ENCODE measurements at regions not wholly inside any gene's neighbourhood (a gene's known extent, or its start where the extent isn't known, plus 50 kb on each side); places are given as distances from the start of the nearest gene placed in this dataset.

- H3K4me1 ChIP-seq (ENCODE audit: control insufficient read depth, extremely low read depth, insufficient read depth, low read length) = no peaks in the 10 kb centered on the region
- DNase-seq (ENCODE audit: low read depth, low spot score) (no peak), FAIRE-seq (no peak)
- TF ChIP-seq EZH2 (IDR thresholded peaks at IDR 0.05; ENCODE audit: low read length) = no peak
- TF ChIP-seq, protein P1, sequence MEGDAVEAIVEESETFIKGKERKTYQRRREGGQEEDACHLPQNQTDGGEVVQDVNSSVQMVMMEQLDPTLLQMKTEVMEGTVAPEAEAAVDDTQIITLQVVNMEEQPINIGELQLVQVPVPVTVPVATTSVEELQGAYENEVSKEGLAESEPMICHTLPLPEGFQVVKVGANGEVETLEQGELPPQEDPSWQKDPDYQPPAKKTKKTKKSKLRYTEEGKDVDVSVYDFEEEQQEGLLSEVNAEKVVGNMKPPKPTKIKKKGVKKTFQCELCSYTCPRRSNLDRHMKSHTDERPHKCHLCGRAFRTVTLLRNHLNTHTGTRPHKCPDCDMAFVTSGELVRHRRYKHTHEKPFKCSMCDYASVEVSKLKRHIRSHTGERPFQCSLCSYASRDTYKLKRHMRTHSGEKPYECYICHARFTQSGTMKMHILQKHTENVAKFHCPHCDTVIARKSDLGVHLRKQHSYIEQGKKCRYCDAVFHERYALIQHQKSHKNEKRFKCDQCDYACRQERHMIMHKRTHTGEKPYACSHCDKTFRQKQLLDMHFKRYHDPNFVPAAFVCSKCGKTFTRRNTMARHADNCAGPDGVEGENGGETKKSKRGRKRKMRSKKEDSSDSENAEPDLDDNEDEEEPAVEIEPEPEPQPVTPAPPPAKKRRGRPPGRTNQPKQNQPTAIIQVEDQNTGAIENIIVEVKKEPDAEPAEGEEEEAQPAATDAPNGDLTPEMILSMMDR (optimal IDR thresholded peaks at IDR 0.05 in 1 of 3, IDR thresholded peaks at IDR 0.05 in 1 of 3, conservative IDR thresholded peaks at IDR 0.05 in 1 of 3; ENCODE audit: extremely low read depth in 1 of 3, insufficient read depth in 2 of 3, low read length in 3 of 3) = no peak
- dilution Hi-C loops (cut with MboI; ENCODE audit: extremely low pct_ligation_motif_present, low sequenced_read_pairs) = no loop called here
- H2AFZ ChIP-seq (ENCODE audit: control insufficient read depth, low read length) = no peak overlapping the region
- no peak overlapping the region for H3K27ac ChIP-seq (ENCODE audit: control insufficient read depth, insufficient read depth, low read length)
- H3K9me3 ChIP-seq (ENCODE audit: control insufficient read depth, low read depth, low read length) = peaks cover 6% of the 10 kb centered on the region
- no peaks in the 10 kb centered on the region for H3K36me3 ChIP-seq (ENCODE audit: control insufficient read depth in 2 of 2, extremely low read depth in 1 of 2, insufficient read depth in 2 of 2, low read length in 2 of 2)
- no peak overlapping the region for H3K4me3 ChIP-seq (ENCODE audit: control insufficient read depth in 2 of 3, extremely low read depth in 1 of 3, insufficient read depth in 2 of 3, low read depth in 1 of 3, low read length in 3 of 3)
- H4K20me1 ChIP-seq (ENCODE audit: control insufficient read depth, extremely low read depth, insufficient read depth, low read length) = no peaks in the 10 kb centered on the region
- H3K9me1 ChIP-seq (ENCODE audit: control insufficient read depth, extremely low read depth, insufficient read depth, low read length) = no peaks in the 10 kb centered on the region
- H3K4me2 ChIP-seq (ENCODE audit: control insufficient read depth, extremely low read depth, insufficient read depth, low read depth, low read length) = no peak overlapping the region
- peaks cover 2% of the 10 kb centered on the region for H3K27me3 ChIP-seq (ENCODE audit: control insufficient read depth, extremely low read depth, insufficient read depth, low read length)
- no peak overlapping the region for H3K9ac ChIP-seq (ENCODE audit: control insufficient read depth, extremely low read depth, insufficient read depth, low read length)
- H3K79me2 ChIP-seq (ENCODE audit: control insufficient read depth, insufficient read depth, low read length) = no peaks in the 10 kb centered on the region
These were observed 86.4 kb downstream of the IER5 start for GRCh38 chr1:181174861-181175260.

DNA sequence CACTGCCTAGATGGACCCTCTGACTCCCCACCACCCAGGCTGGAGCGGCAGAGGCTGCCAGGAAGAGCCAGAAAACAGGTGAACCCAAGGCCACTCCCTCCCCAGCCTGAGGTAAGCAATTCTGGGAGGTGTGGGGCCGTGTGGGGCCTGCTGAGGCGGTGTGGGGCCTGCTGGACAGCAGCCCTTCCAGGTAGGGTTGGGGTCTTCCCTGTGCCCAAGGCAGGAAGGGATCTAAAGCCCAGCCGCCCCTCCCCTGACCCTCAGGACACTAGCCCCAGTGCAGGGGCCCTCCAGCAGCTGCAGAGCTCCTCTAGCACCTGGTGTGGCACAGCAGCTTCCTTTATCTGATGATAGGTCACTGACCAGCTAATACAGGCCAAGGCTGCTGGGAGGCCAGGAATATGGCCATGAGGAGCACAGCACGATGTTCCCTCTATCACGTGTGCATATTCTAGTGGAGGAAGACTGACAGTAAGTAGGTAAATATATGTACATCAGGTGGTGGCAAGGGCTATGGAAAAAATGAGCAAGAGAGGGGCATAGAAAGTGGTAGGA is 86.9 kb downstream of the IER5 start:
- DNase-seq (ENCODE audit: low read depth, low spot score) = no peak
- H3K9me1 ChIP-seq (ENCODE audit: control insufficient read depth, extremely low read depth, insufficient read depth, low read length) = no peaks in the 10 kb centered on the region
- no peak for TF ChIP-seq EZH2 (IDR thresholded peaks at IDR 0.05; ENCODE audit: low read length)
- TF ChIP-seq, protein P1 (optimal IDR thresholded peaks at IDR 0.05 in 1 of 3, IDR thresholded peaks at IDR 0.05 in 1 of 3, conservative IDR thresholded peaks at IDR 0.05 in 1 of 3; ENCODE audit: extremely low read depth in 1 of 3, insufficient read depth in 2 of 3, low read length in 3 of 3) = no peak

More for the DNA sequence above, 86.9 kb downstream of the IER5 start:
- Histone ChIP-seq H3K9me3 (ENCODE audit: control insufficient read depth, low read depth, low read length) (peaks cover 6% of the 10 kb centered on the region), H3K79me2 (ENCODE audit: control insufficient read depth, insufficient read depth, low read length) (no peaks in the 10 kb centered on the region), H3K27me3 (ENCODE audit: control insufficient read depth, extremely low read depth, insufficient read depth, low read length) (peaks cover 7% of the 10 kb centered on the region), H3K4me3 (ENCODE audit: control insufficient read depth in 2 of 3, extremely low read depth in 1 of 3, insufficient read depth in 2 of 3, low read depth in 1 of 3, low read length in 3 of 3) (no peak overlapping the region), H3K4me2 (ENCODE audit: control insufficient read depth, extremely low read depth, insufficient read depth, low read depth, low read length) (no peak overlapping the region), H3K4me1 (ENCODE audit: control insufficient read depth, extremely low read depth, insufficient read depth, low read length) (no peaks in the 10 kb centered on the region), H4K20me1 (ENCODE audit: control insufficient read depth, extremely low read depth, insufficient read depth, low read length) (no peaks in the 10 kb centered on the region), H2AFZ (ENCODE audit: control insufficient read depth, low read length) (no peak overlapping the region), H3K27ac (ENCODE audit: control insufficient read depth, insufficient read depth, low read length) (no peak overlapping the region), H3K36me3 (ENCODE audit: control insufficient read depth in 2 of 2, extremely low read depth in 1 of 2, insufficient read depth in 2 of 2, low read length in 2 of 2) (no peaks in the 10 kb centered on the region), H3K9ac (ENCODE audit: control insufficient read depth, extremely low read depth, insufficient read depth, low read length) (no peak overlapping the region)
- FAIRE-seq = no peak
- dilution Hi-C loops (cut with MboI; ENCODE audit: extremely low pct_ligation_motif_present, low sequenced_read_pairs) = no loop called here
